Left lung (tissue), 4 donors: ENCODE measurements at regions not wholly inside any gene's neighbourhood (a gene's known extent, or its start where the extent isn't known, plus 50 kb on each side); places are given as distances from the start of the nearest gene placed in this dataset.

Experiments
- ATAC-seq: fragments of 200-7000 bp; cut with Tn5 transposase; one replicate; pipeline ENCODE4 v1.9.1; 2020; ENCODE audit warnings: moderate library complexity
- DNase-seq, 4 donors: peaks; one replicate each; pipeline ENCODE4 v3.0.0-alpha.2; 2013 to 2020
- H3K27ac ChIP-seq, 2 donors: fragments of 200-600 bp; sonication (generic) in 1 of 2; one replicate each; pipeline versions ENCODE4 v1.5.0 to v1.8.0; 2020 to 2021
- H3K27me3 ChIP-seq, 2 donors: fragments of 200-600 bp; sonication (generic) in 1 of 2; one replicate each; pipeline versions ENCODE4 v1.5.0 to v1.8.0; 2020 to 2021
- H3K36me3 ChIP-seq, 2 donors: fragments of 200-600 bp; sonication (generic) in 1 of 2; one replicate each; pipeline versions ENCODE4 v1.5.0 to v1.8.0; 2020 to 2021
- H3K4me1 ChIP-seq, 2 donors: fragments of 200-600 bp; one replicate each; pipeline ENCODE4 v1.8.0; 2021
- H3K4me3 ChIP-seq, 2 donors: fragments of 200-600 bp; sonication (generic) in 1 of 2; one replicate each; pipeline versions ENCODE4 v1.5.0 to v1.8.0; 2020 to 2021; ENCODE audit warnings: mild to moderate bottlenecking in 1 of 2
- H3K9me3 ChIP-seq, 2 donors: fragments of 200-600 bp; sonication (generic) in 1 of 2; one replicate each; pipeline versions ENCODE4 v1.5.0 to v1.8.0; 2020 to 2021
- CTCF ChIP-seq, 2 donors: fragments of 200-600 bp; sonication (generic) in 1 of 2; IDR thresholded peaks; one replicate each; pipeline versions ENCODE4 v1.5.0 to v1.8.0; 2021; ENCODE audit warnings: antibody characterized with exemption in 2 of 2
- intact Hi-C, 2 donors: fragments of 100-400 bp; cut with DNase I; formaldehyde crosslinking; loops; one replicate each; pipeline versions ENCODE4 v1.11.2 to v1.14.2; 2022
- donor health status: DM: no; HTN: yes; CAD: no.
- donor health status: DM: no; HTN: no; CAD: no.

- no peak overlapping the region for H3K27ac ChIP-seq
- no peaks in the 10 kb centered on the region for H3K4me1 ChIP-seq
- DNase-seq: no peak
- H3K36me3 ChIP-seq: no peaks in the 10 kb centered on the region
- H3K4me3 ChIP-seq: no peak overlapping the region
- TF ChIP-seq CTCF (IDR thresholded peaks at IDR 0.05): no peak
- no peak for ATAC-seq
- no peaks in the 10 kb centered on the region for H3K27me3 ChIP-seq
- intact Hi-C loops: no loop called here
- no peaks in the 10 kb centered on the region for H3K9me3 ChIP-seq
These were observed 478.0 kb downstream of the PDHA2 start for GRCh38 chr4:96317891-96318290.

GRCh38 chr4:96326846-96327245 lies 487.0 kb downstream of the PDHA2 start:
- no peak for TF ChIP-seq CTCF (IDR thresholded peaks at IDR 0.05)
- Histone ChIP-seq H3K27ac (no peak overlapping the region), H3K9me3 (peaks cover 0 to 5% of the 10 kb centered on the region in 2 donors), H3K4me3 (no peak overlapping the region), H3K27me3 (no peaks in the 10 kb centered on the region), H3K36me3 (no peaks in the 10 kb centered on the region), H3K4me1 (no peaks in the 10 kb centered on the region)
- no peak for DNase-seq
- no peak for ATAC-seq
- intact Hi-C loops: no loop called here

- Histone ChIP-seq H3K9me3 (peaks cover 0 to 6% of the 10 kb centered on the region in 2 donors), H3K27ac (no peak overlapping the region), H3K36me3 (no peaks in the 10 kb centered on the region), H3K27me3 (no peaks in the 10 kb centered on the region), H3K4me3 (no peak overlapping the region), H3K4me1 (no peaks in the 10 kb centered on the region)
- DNase-seq: no peak
- no peak for TF ChIP-seq CTCF (IDR thresholded peaks at IDR 0.05)
- no peak for ATAC-seq
- intact Hi-C loops: no loop called here
These were observed 502.3 kb downstream of the PDHA2 start for GRCh38 chr4:96342196-96342595.

DNA sequence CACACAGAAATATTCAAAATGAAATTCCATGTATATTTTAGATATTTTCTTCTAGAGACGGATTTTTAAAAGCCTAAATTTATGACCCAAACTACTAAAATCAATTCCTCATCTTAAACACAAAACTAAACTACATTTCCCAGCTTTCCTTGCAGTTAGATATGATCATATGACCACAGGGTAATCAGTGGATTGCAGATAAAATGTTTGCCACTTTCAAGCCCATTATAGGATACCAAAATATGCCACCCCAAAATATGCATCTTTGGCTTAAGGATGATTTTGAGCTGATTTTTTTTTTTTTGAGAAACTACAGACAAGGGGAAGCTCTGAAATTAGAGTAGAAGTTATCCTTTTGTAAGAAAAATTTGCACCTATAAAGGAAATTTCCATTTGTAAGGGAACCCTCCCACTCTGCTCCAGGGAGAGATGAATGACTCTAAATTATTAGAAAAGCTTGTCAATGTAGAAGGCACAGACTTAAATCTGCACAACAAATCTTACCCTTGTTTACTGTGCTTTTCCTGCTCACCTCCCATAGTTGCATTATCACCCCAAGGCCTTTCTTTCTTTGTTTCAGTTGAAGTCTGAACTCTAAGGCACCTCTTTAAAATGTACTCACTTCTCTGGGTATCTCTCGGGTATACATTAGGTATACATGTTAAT lies 503.0 kb downstream of the PDHA2 start:
- no peaks in the 10 kb centered on the region for H3K36me3 ChIP-seq
- peaks cover 0 to 6% of the 10 kb centered on the region in 2 donors for H3K9me3 ChIP-seq
- no peaks in the 10 kb centered on the region for H3K27me3 ChIP-seq
- H3K4me3 ChIP-seq: no peak overlapping the region
- intact Hi-C loops: no loop called here
- no peak for TF ChIP-seq CTCF (IDR thresholded peaks at IDR 0.05)
- ATAC-seq (no peak), DNase-seq (no peak)
- H3K4me1 ChIP-seq: no peaks in the 10 kb centered on the region
- no peak overlapping the region for H3K27ac ChIP-seq

DNA sequence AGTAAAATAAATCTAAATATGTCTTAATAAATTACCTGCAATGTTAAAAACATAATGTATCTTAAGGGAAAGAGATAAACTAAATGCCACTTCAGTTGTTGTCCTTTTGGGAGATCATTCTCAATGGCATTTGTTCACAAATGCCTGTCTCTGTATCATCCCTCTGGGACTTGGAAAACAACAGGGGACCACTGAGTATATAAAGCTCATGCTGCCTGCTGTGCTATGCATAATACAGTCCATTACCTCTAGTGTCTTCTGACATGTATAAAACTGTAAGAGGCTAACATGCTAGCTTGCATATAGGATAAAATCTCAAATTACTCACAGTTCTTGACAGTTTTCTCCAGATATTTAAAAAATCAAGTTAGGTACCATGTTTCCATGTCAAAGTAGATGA lies 503.9 kb downstream of the PDHA2 start:
- H3K27me3 ChIP-seq: no peaks in the 10 kb centered on the region
- peaks cover 0 to 6% of the 10 kb centered on the region in 2 donors for H3K9me3 ChIP-seq
- no peaks in the 10 kb centered on the region for H3K4me1 ChIP-seq
- intact Hi-C loops: no loop called here
- H3K27ac ChIP-seq: no peak overlapping the region
- DNase-seq: no peak
- no peak for TF ChIP-seq CTCF (IDR thresholded peaks at IDR 0.05)
- ATAC-seq: no peak
- H3K36me3 ChIP-seq: no peaks in the 10 kb centered on the region
- H3K4me3 ChIP-seq: no peak overlapping the region
